HEK293 (cell line): ENCODE measurements at regions not wholly inside any gene's neighbourhood (a gene's known extent, or its start where the extent isn't known, plus 50 kb on each side); places are given as distances from the start of the nearest gene placed in this dataset.

Experiments used
- CTCF ChIA-PET: fragments of 350-600 bp; formaldehyde crosslinking; extraction: SDS; loops from one replicate; lab custom pipeline; 2021; ENCODE audit warnings: antibody characterized with exemption; lab: Yijun Ruan, JAX
- POLR2A ChIA-PET: fragments of 300-600 bp; formaldehyde crosslinking; extraction: SDS; loops from one replicate; lab custom pipeline; 2020; ENCODE audit warnings: antibody characterized with exemption, inconsistent platforms; lab: Yijun Ruan, JAX
- H3K27ac ChIP-seq: fragments of 200-500 bp; sonication (Bioruptor generic); 2 replicates; pipeline ENCODE4 v1.5.1; 2014; ENCODE audit warnings: low read depth, low read length, control low read depth, inconsistent platforms; ENCODE audit errors: extremely low read depth
- H3K36me3 ChIP-seq, 2 experiments: fragments of 200-500 bp in 1 of 2; sonication (Bioruptor generic) in 1 of 2; 1 replicate in 1 of 2; 2 replicates in 1 of 2; pipeline ENCODE4 v1.5.1; 2014 to 2017; ENCODE audit warnings: inconsistent platforms in 2 of 2, low read length in 2 of 2; ENCODE audit not compliant: control insufficient read depth in 2 of 2, insufficient read depth in 1 of 2
- H3K4me1 ChIP-seq: fragments of 200-500 bp; sonication (Bioruptor generic); 2 replicates; pipeline ENCODE4 v1.5.1; 2014; ENCODE audit warnings: mild to moderate bottlenecking, low read length, inconsistent platforms; ENCODE audit not compliant: control insufficient read depth, insufficient read depth
- H3K4me3 ChIP-seq: 2 replicates; pipeline ENCODE4 v1.5.1; 2011; ENCODE audit warnings: low read depth, mild to moderate bottlenecking, control low read depth, low read length, moderate library complexity
- H3K9me3 ChIP-seq: fragments of 200-500 bp; sonication (Bioruptor generic); 2 replicates; pipeline ENCODE4 v1.5.1; 2014; ENCODE audit warnings: low read depth, low read length, inconsistent platforms; ENCODE audit not compliant: control insufficient read depth, insufficient read depth
- HOXD13 ChIP-seq: sonication (generic); formaldehyde crosslinking; IDR thresholded peaks from 2 replicates; pipeline ENCODE4 v1.8.0; 2022; ENCODE audit warnings: missing genetic modification reagents, borderline replicate concordance
- KLF1 ChIP-seq: fragments of 450-650 bp; formaldehyde crosslinking; IDR thresholded peaks from 2 replicates; pipeline ENCODE4 v1.5.1; 2016; ENCODE audit warnings: missing biosample characterization, missing genetic modification characterization
- SCRT2 ChIP-seq: fragments of 450-650 bp; formaldehyde crosslinking; IDR thresholded peaks from 2 replicates; pipeline ENCODE4 v1.5.1; 2016; ENCODE audit warnings: missing biosample characterization, missing genetic modification characterization
- SP7 ChIP-seq: fragments of 450-650 bp; formaldehyde crosslinking; IDR thresholded peaks from 2 replicates; pipeline ENCODE4 v1.5.1; 2016; ENCODE audit warnings: missing biosample characterization, missing genetic modification characterization
- ZBTB1 ChIP-seq: fragments of 450-650 bp; formaldehyde crosslinking; IDR thresholded peaks from 2 replicates; pipeline ENCODE4 v1.5.1; 2016; ENCODE audit warnings: missing biosample characterization, missing genetic modification characterization
- ZBTB17 ChIP-seq: fragments of 450-650 bp; formaldehyde crosslinking; IDR thresholded peaks from 2 replicates; pipeline ENCODE4 v1.5.1; 2016; ENCODE audit warnings: missing biosample characterization, missing genetic modification characterization
- ZBTB48 ChIP-seq: fragments of 450-650 bp; formaldehyde crosslinking; IDR thresholded peaks from 2 replicates; pipeline ENCODE4 v1.5.1; 2016; ENCODE audit warnings: missing biosample characterization, missing genetic modification characterization
- ZFP69B ChIP-seq: fragments of 450-650 bp; formaldehyde crosslinking; IDR thresholded peaks from 2 replicates; pipeline ENCODE4 v1.5.1; 2016; ENCODE audit warnings: missing biosample characterization, missing genetic modification characterization
- ZIC2 ChIP-seq: fragments of 450-650 bp; formaldehyde crosslinking; IDR thresholded peaks from 2 replicates; pipeline ENCODE4 v1.5.1; 2016; ENCODE audit warnings: missing biosample characterization, missing genetic modification characterization
- ZNF114 ChIP-seq: fragments of 450-650 bp; formaldehyde crosslinking; IDR thresholded peaks from 2 replicates; pipeline ENCODE4 v1.5.0; 2017; ENCODE audit warnings: missing biosample characterization, missing genetic modification characterization
- ZNF16 ChIP-seq: fragments of 450-650 bp; formaldehyde crosslinking; IDR thresholded peaks from 2 replicates; pipeline ENCODE4 v1.5.1; 2016; ENCODE audit warnings: low read depth, missing biosample characterization, missing genetic modification characterization
- ZNF248 ChIP-seq: fragments of 450-650 bp; formaldehyde crosslinking; IDR thresholded peaks from 2 replicates; pipeline ENCODE4 v1.5.1; 2017; ENCODE audit warnings: missing biosample characterization, missing genetic modification characterization
- ZNF311 ChIP-seq: fragments of 450-650 bp; formaldehyde crosslinking; IDR thresholded peaks from 2 replicates; pipeline ENCODE4 v1.5.1; 2017; ENCODE audit warnings: missing biosample characterization, missing genetic modification characterization, borderline replicate concordance
- ZNF354C ChIP-seq: fragments of 450-650 bp; formaldehyde crosslinking; IDR thresholded peaks from 2 replicates; pipeline ENCODE4 v1.5.1; 2016; ENCODE audit warnings: missing biosample characterization, missing genetic modification characterization, low read depth, borderline replicate concordance
- ZNF391 ChIP-seq: fragments of 450-650 bp; formaldehyde crosslinking; IDR thresholded peaks from 2 replicates; pipeline ENCODE4 v1.5.1; 2016; ENCODE audit warnings: low read depth, missing biosample characterization, missing genetic modification characterization, borderline replicate concordance
- ZNF426 ChIP-seq: fragments of 450-650 bp; formaldehyde crosslinking; IDR thresholded peaks from 2 replicates; pipeline ENCODE4 v1.5.1; 2017; ENCODE audit warnings: missing biosample characterization, missing genetic modification characterization, mild to moderate bottlenecking, inconsistent platforms, moderate library complexity
- ZNF548 ChIP-seq: fragments of 450-650 bp; formaldehyde crosslinking; IDR thresholded peaks from 2 replicates; pipeline ENCODE4 v1.5.1; 2016; ENCODE audit warnings: missing biosample characterization, missing genetic modification characterization
- ZNF558 ChIP-seq: fragments of 450-650 bp; formaldehyde crosslinking; IDR thresholded peaks from 2 replicates; pipeline ENCODE4 v1.5.1; 2016; ENCODE audit warnings: missing biosample characterization, missing genetic modification characterization
- ZNF624 ChIP-seq: fragments of 450-650 bp; formaldehyde crosslinking; IDR thresholded peaks from 2 replicates; pipeline ENCODE4 v1.5.1; 2017; ENCODE audit warnings: missing biosample characterization, missing genetic modification characterization
- ZNF629 ChIP-seq: fragments of 450-650 bp; formaldehyde crosslinking; IDR thresholded peaks from 2 replicates; pipeline ENCODE4 v1.5.1; 2017; ENCODE audit warnings: missing biosample characterization, missing genetic modification characterization
- ZNF677 ChIP-seq: fragments of 450-650 bp; IDR thresholded peaks from 2 replicates; pipeline ENCODE4 v1.5.0; 2018; ENCODE audit warnings: missing biosample characterization, mild to moderate bottlenecking, missing genetic modification characterization, moderate library complexity
- ZSCAN30 ChIP-seq: fragments of 450-650 bp; IDR thresholded peaks from 2 replicates; pipeline ENCODE4 v1.5.1; 2018; ENCODE audit warnings: missing biosample characterization, mild to moderate bottlenecking, missing genetic modification characterization, moderate library complexity
- TF ChIP-seq, protein P1 (sequence below): fragments of 450-650 bp; formaldehyde crosslinking; IDR thresholded peaks from 2 replicates; pipeline ENCODE4 v1.5.1; 2017; ENCODE audit warnings: missing biosample characterization, missing genetic modification characterization
- TF ChIP-seq, protein P2 (sequence below): fragments of 450-650 bp; formaldehyde crosslinking; IDR thresholded peaks from 2 replicates; pipeline ENCODE4 v1.5.1; 2017; ENCODE audit warnings: missing biosample characterization, missing genetic modification characterization
- TF ChIP-seq, protein P3 (sequence below): fragments of 450-650 bp; formaldehyde crosslinking; IDR thresholded peaks from 2 replicates; pipeline ENCODE4 v1.5.1; 2016; ENCODE audit warnings: missing biosample characterization, missing genetic modification characterization
- TF ChIP-seq, protein P4 (sequence below): sonication (generic); formaldehyde crosslinking; IDR thresholded peaks from 2 replicates; pipeline ENCODE4 v1.8.1; 2022; ENCODE audit warnings: mild to moderate bottlenecking, moderate library complexity, missing genetic modification reagents
- TF ChIP-seq, protein P5 (sequence below): fragments of 450-650 bp; formaldehyde crosslinking; IDR thresholded peaks from 2 replicates; pipeline ENCODE4 v1.5.1; 2016; ENCODE audit warnings: missing biosample characterization, missing genetic modification characterization, borderline replicate concordance

DNA sequence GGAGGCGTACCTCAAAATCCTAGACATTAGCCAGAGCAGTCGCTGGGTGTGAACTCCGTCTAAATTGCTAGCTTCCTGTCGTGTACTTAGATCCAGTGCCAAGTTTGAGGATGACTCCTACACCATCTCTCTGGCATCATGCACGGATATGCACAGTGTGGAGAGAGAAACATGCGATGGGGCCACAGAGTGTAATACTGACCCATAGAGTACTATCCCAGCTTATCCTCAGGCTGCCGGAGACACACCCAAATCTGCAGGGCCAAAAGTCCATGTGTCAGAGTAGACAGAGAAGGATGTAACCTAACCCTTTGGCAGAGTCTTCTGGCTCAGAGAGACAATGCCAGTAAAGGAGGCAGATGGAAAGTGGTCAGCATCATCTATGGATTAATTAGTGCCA, 84.2 kb downstream of the ARL4C start:
- TF ChIP-seq ZNF548 (tag by site-specific recombination) (no peak), ZFP69B (tag by site-specific recombination) (no peak), ZIC2 (tag by site-specific recombination) (no peak), ZNF354C (tag by site-specific recombination) (no peak), ZNF16 (tag by site-specific recombination) (no peak), ZBTB1 (tag by site-specific recombination) (no peak), ZNF391 (tag by site-specific recombination) (no peak), ZSCAN30 (tag by site-specific recombination) (no peak)
- CTCF ChIA-PET = interaction anchor here (2.4 kb wide), 1 partner anchor 124 kb away, joined by 12 read pairs; no protein-coding TSS in a partner anchor
- H3K9me3 ChIP-seq = no peaks in the 10 kb centered on the region
- H3K4me1 ChIP-seq = no peaks in the 10 kb centered on the region
- H3K27ac ChIP-seq = no peak overlapping the region
- no peaks in the 10 kb centered on the region for H3K36me3 ChIP-seq
- POLR2A ChIA-PET = no interaction called here
- H3K4me3 ChIP-seq = no peak overlapping the region

DNA sequence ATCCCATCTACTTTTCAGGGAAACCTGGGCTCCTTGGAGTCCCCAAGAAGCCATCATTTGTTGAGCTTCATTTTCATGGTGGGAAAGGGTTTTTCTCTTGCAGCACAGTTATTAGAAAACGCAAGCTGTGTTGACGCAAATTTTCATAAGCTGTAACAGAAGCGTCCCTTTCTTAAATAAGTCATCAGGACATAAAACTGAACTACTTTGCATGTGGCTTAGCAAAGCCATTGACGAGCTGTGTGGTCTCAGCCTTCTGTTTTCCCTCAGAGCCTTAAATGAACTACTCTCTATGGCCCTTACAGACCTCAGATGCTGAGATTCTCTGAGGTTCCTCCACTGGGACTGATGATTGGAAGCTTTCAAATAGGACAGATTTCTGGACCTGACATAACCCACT, 85.1 kb downstream of the ARL4C start:
- CTCF ChIA-PET = interaction anchor here (2.4 kb wide), 1 partner anchor 123 kb away, joined by 12 read pairs; no protein-coding TSS in a partner anchor
- TF ChIP-seq, protein P1, sequence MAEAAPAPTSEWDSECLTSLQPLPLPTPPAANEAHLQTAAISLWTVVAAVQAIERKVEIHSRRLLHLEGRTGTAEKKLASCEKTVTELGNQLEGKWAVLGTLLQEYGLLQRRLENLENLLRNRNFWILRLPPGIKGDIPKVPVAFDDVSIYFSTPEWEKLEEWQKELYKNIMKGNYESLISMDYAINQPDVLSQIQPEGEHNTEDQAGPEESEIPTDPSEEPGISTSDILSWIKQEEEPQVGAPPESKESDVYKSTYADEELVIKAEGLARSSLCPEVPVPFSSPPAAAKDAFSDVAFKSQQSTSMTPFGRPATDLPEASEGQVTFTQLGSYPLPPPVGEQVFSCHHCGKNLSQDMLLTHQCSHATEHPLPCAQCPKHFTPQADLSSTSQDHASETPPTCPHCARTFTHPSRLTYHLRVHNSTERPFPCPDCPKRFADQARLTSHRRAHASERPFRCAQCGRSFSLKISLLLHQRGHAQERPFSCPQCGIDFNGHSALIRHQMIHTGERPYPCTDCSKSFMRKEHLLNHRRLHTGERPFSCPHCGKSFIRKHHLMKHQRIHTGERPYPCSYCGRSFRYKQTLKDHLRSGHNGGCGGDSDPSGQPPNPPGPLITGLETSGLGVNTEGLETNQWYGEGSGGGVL = no peak
- TF ChIP-seq ZNF248 (no peak), ZNF311 (no peak), ZNF426 (tag by site-specific recombination) (no peak), KLF1 (tag by site-specific recombination) (no peak), ZNF624 (no peak), ZBTB48 (no peak), ZNF629 (tag by site-specific recombination) (no peak), ZNF114 (tag by site-specific recombination) (no peak), SP7 (tag by site-specific recombination) (no peak), ZNF16 (tag by site-specific recombination) (no peak), ZNF558 (tag by site-specific recombination) (no peak), ZNF677 (no peak), HOXD13 (no peak), ZBTB17 (tag by site-specific recombination) (no peak), SCRT2 (tag by site-specific recombination) (no peak)
- TF ChIP-seq, protein P2, sequence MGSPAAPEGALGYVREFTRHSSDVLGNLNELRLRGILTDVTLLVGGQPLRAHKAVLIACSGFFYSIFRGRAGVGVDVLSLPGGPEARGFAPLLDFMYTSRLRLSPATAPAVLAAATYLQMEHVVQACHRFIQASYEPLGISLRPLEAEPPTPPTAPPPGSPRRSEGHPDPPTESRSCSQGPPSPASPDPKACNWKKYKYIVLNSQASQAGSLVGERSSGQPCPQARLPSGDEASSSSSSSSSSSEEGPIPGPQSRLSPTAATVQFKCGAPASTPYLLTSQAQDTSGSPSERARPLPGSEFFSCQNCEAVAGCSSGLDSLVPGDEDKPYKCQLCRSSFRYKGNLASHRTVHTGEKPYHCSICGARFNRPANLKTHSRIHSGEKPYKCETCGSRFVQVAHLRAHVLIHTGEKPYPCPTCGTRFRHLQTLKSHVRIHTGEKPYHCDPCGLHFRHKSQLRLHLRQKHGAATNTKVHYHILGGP (tag by site-specific recombination) = no peak
- TF ChIP-seq, protein P3, sequence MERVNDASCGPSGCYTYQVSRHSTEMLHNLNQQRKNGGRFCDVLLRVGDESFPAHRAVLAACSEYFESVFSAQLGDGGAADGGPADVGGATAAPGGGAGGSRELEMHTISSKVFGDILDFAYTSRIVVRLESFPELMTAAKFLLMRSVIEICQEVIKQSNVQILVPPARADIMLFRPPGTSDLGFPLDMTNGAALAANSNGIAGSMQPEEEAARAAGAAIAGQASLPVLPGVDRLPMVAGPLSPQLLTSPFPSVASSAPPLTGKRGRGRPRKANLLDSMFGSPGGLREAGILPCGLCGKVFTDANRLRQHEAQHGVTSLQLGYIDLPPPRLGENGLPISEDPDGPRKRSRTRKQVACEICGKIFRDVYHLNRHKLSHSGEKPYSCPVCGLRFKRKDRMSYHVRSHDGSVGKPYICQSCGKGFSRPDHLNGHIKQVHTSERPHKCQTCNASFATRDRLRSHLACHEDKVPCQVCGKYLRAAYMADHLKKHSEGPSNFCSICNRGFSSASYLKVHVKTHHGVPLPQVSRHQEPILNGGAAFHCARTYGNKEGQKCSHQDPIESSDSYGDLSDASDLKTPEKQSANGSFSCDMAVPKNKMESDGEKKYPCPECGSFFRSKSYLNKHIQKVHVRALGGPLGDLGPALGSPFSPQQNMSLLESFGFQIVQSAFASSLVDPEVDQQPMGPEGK = no peak
- TF ChIP-seq, protein P4, sequence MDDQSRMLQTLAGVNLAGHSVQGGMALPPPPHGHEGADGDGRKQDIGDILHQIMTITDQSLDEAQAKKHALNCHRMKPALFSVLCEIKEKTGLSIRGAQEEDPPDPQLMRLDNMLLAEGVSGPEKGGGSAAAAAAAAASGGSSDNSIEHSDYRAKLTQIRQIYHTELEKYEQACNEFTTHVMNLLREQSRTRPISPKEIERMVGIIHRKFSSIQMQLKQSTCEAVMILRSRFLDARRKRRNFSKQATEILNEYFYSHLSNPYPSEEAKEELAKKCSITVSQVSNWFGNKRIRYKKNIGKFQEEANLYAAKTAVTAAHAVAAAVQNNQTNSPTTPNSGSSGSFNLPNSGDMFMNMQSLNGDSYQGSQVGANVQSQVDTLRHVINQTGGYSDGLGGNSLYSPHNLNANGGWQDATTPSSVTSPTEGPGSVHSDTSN = no peak
- TF ChIP-seq, protein P5, sequence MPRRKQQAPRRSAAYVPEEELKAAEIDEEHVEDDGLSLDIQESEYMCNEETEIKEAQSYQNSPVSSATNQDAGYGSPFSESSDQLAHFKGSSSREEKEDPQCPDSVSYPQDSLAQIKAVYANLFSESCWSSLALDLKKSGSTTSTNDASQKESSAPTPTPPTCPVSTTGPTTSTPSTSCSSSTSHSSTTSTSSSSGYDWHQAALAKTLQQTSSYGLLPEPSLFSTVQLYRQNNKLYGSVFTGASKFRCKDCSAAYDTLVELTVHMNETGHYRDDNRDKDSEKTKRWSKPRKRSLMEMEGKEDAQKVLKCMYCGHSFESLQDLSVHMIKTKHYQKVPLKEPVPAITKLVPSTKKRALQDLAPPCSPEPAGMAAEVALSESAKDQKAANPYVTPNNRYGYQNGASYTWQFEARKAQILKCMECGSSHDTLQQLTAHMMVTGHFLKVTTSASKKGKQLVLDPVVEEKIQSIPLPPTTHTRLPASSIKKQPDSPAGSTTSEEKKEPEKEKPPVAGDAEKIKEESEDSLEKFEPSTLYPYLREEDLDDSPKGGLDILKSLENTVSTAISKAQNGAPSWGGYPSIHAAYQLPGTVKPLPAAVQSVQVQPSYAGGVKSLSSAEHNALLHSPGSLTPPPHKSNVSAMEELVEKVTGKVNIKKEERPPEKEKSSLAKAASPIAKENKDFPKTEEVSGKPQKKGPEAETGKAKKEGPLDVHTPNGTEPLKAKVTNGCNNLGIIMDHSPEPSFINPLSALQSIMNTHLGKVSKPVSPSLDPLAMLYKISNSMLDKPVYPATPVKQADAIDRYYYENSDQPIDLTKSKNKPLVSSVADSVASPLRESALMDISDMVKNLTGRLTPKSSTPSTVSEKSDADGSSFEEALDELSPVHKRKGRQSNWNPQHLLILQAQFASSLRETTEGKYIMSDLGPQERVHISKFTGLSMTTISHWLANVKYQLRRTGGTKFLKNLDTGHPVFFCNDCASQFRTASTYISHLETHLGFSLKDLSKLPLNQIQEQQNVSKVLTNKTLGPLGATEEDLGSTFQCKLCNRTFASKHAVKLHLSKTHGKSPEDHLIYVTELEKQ (tag by site-specific recombination) = no peak

More for the DNA sequence above, 85.1 kb downstream of the ARL4C start:
- Histone ChIP-seq H3K9me3 (no peaks in the 10 kb centered on the region), H3K4me1 (no peaks in the 10 kb centered on the region), H3K36me3 (no peaks in the 10 kb centered on the region), H3K4me3 (no peak overlapping the region), H3K27ac (no peak overlapping the region)
- POLR2A ChIA-PET = interaction anchor here (1.1 kb wide), 1 partner anchor 16 kb away, joined by 3 read pairs; no protein-coding TSS in a partner anchor
